ENCODE measurements at regions not wholly inside any gene's neighbourhood (a gene's known extent, or its start where the extent isn't known, plus 50 kb on each side); places are given as distances from the start of the nearest gene placed in this dataset.

- H3K4me3 Mint-ChIP-seq, result no peak overlapping the region; the same call in 2 of the 3 replicates
- no peak for DNase-seq (ENCODE audit: low spot score)
Observed at GRCh38 chr6:158255275-158255988, 56.8 kb upstream of the TULP4 start.

More at GRCh38 chr6:158255275-158255988, 56.8 kb upstream of the TULP4 start:
- Histone ChIP-seq H3K4me3 (no peak overlapping the region), H3K4me2 (no peak overlapping the region), H3F3A (replicated peaks; ENCODE audit: low read depth) (no peaks in the 10 kb centered on the region), H2AFZ (no peak overlapping the region), H3K4me1 (ENCODE audit: insufficient read depth) (peaks cover 7% of the 10 kb centered on the region; the same call in 1 of the 2 replicates), H3K9me2 (ENCODE audit: insufficient read depth) (0 out of 2 replicates have a peak, but pooled peaks cover 3% of the 10 kb centered on the region), H4K20me1 (replicated peaks; ENCODE audit: insufficient read depth) (peaks cover 9% of the 10 kb centered on the region; the same call in 1 of the 2 replicates), H3K36me3 (ENCODE audit: insufficient read depth) (no peaks in the 10 kb centered on the region), H3K27me3 (ENCODE audit: insufficient read depth) (no peaks in the 10 kb centered on the region), H3K79me2 (replicated peaks; ENCODE audit: insufficient read depth) (peaks cover 92% of the 10 kb centered on the region), H3K27ac (ENCODE audit: low read depth) (peak overlapping the region; percentile 10; the same call in 1 of the 2 replicates)
- H3K4me1 Mint-ChIP-seq, result peaks cover 16% of the 10 kb centered on the region
- peaks cover 4% of the 10 kb centered on the region for H3K27me3 Mint-ChIP-seq (ENCODE audit: insufficient read depth, low read depth, poor library complexity)
- H3K9me3 Mint-ChIP-seq, result no peaks in the 10 kb centered on the region
- H3K36me3 Mint-ChIP-seq (ENCODE audit: low read depth), result peaks cover 2% of the 10 kb centered on the region; the same call in 1 of the 3 replicates
- H3K27ac Mint-ChIP-seq, result no peak overlapping the region; the same call in 1 of the 2 replicates
- TF ChIP-seq ZNF331 (CRISPR knock-in tag; IDR thresholded peaks at IDR 0.05; ENCODE audit: low read depth) (no peak), ETS1 (IDR thresholded peaks at IDR 0.05) (no peak), EZH2 (IDR thresholded peaks at IDR 0.05; ENCODE audit: low read depth, unreplicated experiment) (no peak), ZNF114 (CRISPR knock-in tag; IDR thresholded peaks at IDR 0.05) (no peak), NANOG (IDR thresholded peaks at IDR 0.05; ENCODE audit: borderline replicate concordance) (no peak), REST (IDR thresholded peaks at IDR 0.05; ENCODE audit: unreplicated experiment) (no peak), CREB1 (CRISPR knock-in tag; IDR thresholded peaks at IDR 0.05; ENCODE audit: low read depth) (no peak), CTCF (conservative IDR thresholded peaks at IDR 0.05; ENCODE audit: low read depth in 2 of 2) (no peak), STAT1 (IDR thresholded peaks at IDR 0.05; ENCODE audit: unreplicated experiment) (no peak)
- ATAC-seq, result peak; percentile 66
